GM18505 (cell line): ENCODE measurements at regions not wholly inside any gene's neighbourhood (a gene's known extent, or its start where the extent isn't known, plus 50 kb on each side); places are given as distances from the start of the nearest gene placed in this dataset.
"Not testable (repeated sequence)": the region's sequence is repeated elsewhere in the genome, so short reads cannot be mapped to it uniquely, and the experiment has no call there.

Experiments
- ATAC-seq: cut with Tn5 transposase; IDR thresholded peaks from one replicate; pipeline ENCODE4 v1.9.1; 2021; ENCODE audit not compliant: unreplicated experiment
- POLR2A ChIP-seq: IDR thresholded peaks from 4 replicates; pipeline ENCODE4 v1.6.1; 2011; ENCODE audit warnings: borderline replicate concordance; ENCODE audit not compliant: insufficient read depth, insufficient read length; ENCODE audit errors: extremely low read depth

DNA sequence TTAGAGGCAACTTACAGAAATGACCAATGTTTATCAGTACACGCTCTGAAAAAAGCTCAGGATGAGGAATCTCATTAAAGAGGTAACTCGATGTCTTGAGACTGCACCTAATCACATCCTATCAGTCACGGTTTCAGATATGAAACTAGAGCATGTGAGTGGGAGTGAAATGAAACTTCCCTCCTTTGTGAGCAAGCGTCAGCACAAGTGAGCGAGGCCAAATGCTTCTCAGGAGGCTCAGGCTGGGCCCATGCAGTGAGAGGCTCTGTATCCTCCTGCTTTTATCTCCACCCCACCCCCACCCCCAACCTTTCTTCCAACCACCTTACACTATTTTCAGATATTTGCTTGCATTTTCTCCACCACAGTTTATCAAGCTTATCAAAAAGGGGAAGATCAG lies 140.8 kb upstream of the RIMS1 start:
- ATAC-seq: no peak
- no peak for TF ChIP-seq POLR2A

DNA sequence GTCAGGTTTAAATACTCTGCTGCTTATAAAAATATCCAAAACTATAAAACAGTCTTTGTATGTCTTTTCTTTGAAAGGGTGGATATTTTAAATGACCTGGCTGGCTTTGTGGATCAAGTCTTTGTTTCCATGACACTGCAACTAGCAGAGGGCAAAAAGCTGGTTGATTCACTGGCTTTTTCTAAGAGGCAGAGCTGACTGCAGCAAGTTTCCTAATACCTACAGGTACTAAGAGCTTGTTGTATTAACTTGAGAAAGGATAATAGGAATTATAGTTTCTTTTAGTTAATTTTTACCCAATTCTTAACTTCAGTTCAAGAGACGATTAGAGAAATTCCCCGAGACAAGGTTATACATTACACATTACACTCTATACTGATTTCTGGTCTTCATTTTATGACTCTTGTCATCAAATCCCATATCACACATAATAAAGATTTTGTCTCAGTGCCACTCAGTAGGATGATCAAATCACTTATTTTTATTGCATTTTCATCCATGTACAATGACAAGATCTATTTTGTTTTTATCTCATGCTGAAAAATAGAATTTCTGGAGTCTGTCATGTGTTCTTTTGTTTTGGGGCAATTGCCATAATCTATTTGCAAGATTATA lies 120.1 kb upstream of the RIMS1 start:
- no peak for ATAC-seq
- TF ChIP-seq POLR2A: no peak

DNA sequence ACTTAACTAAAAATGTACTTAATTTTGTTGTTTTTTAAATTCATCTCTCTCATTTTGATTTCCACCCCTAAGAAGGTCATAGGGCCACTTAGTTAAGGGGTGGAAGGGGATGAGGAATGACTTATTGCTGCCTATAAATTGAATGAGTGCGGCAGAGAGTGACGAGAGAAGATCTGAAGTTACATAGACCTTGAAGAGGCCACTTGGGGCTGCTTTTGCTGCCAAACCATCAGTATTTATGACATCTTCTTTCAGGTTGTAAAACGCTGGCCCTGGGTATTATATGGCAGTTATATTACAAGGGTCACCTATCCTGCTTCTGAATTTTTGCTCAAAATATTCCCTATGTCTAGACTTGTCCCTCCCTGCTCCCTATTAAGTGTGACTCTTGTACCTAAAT lies 119.6 kb upstream of the RIMS1 start:
- no peak for ATAC-seq
- no peak for TF ChIP-seq POLR2A

DNA sequence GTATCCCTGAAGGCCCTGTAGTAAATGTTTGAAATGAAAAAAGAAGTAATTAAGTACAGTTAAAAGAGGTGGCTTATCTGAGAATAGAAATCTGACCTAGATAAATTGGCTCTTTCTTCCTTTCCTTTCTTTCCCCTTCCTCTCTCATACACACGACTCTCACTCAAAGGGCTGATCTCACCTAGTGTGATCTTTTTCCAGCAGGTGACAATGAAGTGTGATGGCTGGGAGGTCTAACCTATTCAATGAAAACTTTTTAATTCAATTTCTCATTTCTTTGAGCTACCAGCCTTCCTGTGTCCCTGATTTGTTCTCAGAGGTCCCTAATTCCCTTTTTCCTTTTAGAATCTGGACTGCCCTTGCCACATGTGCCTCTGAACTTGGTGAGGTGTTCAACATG lies 118.0 kb upstream of the RIMS1 start:
- no peak for TF ChIP-seq POLR2A
- no peak for ATAC-seq

DNA sequence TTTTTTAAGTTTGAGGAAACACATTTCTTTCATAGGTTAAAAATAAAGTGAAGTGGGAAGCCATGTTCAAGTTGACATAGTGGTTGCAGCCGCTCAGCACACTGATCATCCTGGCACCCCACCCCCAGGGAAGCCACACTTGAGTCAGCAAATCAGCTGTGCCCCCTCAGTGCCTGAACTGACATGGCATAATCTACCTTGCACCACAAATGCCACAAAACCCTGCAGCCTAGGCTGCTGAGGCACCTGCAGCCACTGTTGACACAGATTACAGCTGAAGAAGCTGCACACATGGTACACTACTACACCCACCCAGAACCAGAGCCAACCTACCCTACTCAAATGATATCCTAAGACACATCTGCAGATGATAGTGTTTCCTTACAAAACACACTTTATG lies 77.5 kb upstream of the RIMS1 start:
- no peak for ATAC-seq

DNA sequence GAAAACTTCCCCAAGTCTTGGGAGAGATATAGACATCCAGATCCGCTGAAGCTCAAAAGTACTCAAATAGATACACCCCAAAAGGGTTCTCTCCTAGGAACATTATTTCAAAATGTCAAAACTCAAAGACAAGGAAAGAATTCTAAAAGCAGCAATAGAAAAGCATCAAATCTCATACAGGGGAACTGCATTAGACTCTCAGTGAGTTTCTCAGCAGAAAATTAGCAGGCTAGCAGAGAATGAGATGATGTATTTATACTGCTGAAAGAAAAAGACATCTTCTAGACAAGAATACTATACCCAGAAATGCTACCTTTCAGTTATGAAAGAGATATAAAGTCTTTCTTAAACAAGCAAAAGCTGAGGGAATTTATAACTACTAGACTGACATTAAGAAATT lies 75.5 kb upstream of the RIMS1 start:
- no peak for ATAC-seq
- TF ChIP-seq POLR2A: no peak

More for the DNA sequence above, 77.5 kb upstream of the RIMS1 start:
- no peak for TF ChIP-seq POLR2A

DNA sequence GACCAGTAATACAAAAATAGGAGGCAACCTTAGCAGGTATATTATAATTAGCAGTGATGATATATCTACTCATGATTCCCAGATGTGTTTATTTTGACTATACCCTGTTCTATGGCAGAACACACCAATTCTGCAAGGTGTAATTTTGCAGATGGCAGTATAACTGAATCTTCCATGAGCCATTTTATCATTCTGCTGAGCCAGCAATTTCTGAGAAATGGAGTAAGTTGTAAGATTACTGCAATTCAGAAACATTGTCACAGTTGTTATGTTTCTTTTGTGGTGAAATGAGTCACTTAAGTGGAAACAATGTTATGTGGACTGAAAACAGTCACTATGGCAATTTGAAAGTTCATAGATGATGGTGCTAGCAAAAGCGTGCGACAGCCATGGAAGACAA lies 63.7 kb upstream of the RIMS1 start:
- no peak for ATAC-seq

DNA sequence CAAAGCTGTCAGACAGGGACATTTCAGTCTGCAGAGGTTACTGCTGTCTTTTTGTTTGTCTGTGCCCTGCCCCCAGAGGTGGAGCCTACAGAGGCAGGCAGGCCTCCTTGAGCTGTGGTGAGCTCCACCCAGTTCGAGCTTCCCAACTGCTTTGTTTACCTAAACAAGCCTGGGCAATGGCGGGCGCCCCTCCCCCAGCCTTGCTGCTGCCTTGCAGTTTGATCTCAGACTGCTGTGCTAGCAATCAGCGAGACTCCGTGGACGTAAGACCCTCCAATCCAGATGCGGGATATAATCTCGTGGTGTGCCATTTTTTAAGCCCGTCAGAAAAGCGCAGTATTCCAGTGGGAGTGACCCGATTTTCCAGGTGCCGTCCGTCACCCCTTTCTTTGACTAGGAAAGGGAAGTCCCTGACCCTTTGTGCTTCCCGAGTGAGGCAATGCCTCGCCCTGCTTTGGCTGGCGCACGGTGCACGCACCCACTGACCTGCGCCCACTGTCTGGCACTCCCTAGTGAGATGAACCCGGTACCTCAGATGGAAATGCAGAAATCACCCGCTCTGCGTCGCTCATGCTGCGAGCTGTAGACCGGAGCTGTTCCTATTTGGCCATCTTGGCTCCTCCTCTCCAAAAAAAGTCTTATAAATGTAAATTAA lies 54.1 kb upstream of the RIMS1 start:
- not testable (repeated sequence) for ATAC-seq

More for the DNA sequence above, 63.7 kb upstream of the RIMS1 start:
- no peak for TF ChIP-seq POLR2A
